HepG2 (cell line): ENCODE measurements at regions not wholly inside any gene's neighbourhood (a gene's known extent, or its start where the extent isn't known, plus 50 kb on each side); places are given as distances from the start of the nearest gene placed in this dataset.

ENCODE experiments used
- ATAC-seq: fragments of 200-7000 bp; cut with Tn5 transposase; 3 replicates; pipeline ENCODE4 v1.9.1; 2020; ENCODE audit warnings: mild to moderate bottlenecking, moderate library complexity
- BruUV-seq: library from RNA; stranded (reverse); fragments of 400-500 nt; replicated peaks from 2 replicates; lab custom pipeline; 2021; lab: Mats Ljungman, UMichigan
- CTCF ChIA-PET: fragments of 300-600 bp; formaldehyde crosslinking; extraction: SDS; loops from one replicate; lab custom pipeline; 2021; ENCODE audit warnings: low total read pairs, inconsistent platforms, low intra/inter-chr PET ratio; lab: Yijun Ruan, JAX
- POLR2A ChIA-PET: fragments of 350-600 bp; sonication (Branson Sonifier 250); formaldehyde crosslinking; loops from one replicate; lab custom pipeline; 2020; ENCODE audit warnings: antibody characterized with exemption, inconsistent platforms; lab: Yijun Ruan, JAX
- DNase-seq: peaks from one replicate; pipeline ENCODE4 v3.0.0-alpha.2; 2015; ENCODE audit warnings: low spot score
- FAIRE-seq: peaks from 3 replicates; lab custom pipeline; 2011; peaks lifted over from hg19 to GRCh38; lab: Jason Lieb, UNC
- H2AFZ ChIP-seq: one replicate; pipeline ENCODE4 v1.6.1; 2011; ENCODE audit warnings: low read length, inconsistent platforms
- H3K27ac ChIP-seq: fragments of 300-600 bp; 3 replicates; pipeline ENCODE4 v1.8.0; 2011; ENCODE audit warnings: mixed run types, mild to moderate bottlenecking, mixed read lengths, low read length, inconsistent platforms; ENCODE audit not compliant: insufficient read depth; ENCODE audit errors: extremely low read length
- H3K27me3 ChIP-seq, 2 experiments: fragments of 200-600 bp in 1 of 2; 2 replicates in 1 of 2; 3 replicates in 1 of 2; pipeline versions ENCODE4 v1.6.0 to v1.8.0; 2011; ENCODE audit warnings: low read length in 2 of 2, mild to moderate bottlenecking in 2 of 2, moderate library complexity in 2 of 2, inconsistent platforms in 1 of 2; ENCODE audit not compliant: insufficient read depth in 2 of 2, control insufficient read depth in 1 of 2
- H3K36me3 ChIP-seq, 2 experiments: fragments of 200-600 bp in 1 of 2; replicated peaks in 1 of 2; 2 replicates in 1 of 2; 3 replicates in 1 of 2; pipeline versions ENCODE4 v1.5.1 to v1.8.0; 2011; ENCODE audit warnings: low read length in 2 of 2, inconsistent platforms in 1 of 2; ENCODE audit not compliant: insufficient read depth in 2 of 2, control insufficient read depth in 1 of 2
- H3K4me1 ChIP-seq: 2 replicates; pipeline ENCODE4 v1.5.1; 2012; ENCODE audit warnings: low read length, inconsistent platforms; ENCODE audit not compliant: insufficient read depth
- H3K4me2 ChIP-seq: 2 replicates; pipeline ENCODE4 v1.6.0; 2011; ENCODE audit warnings: low read depth, low read length, inconsistent platforms
- H3K4me3 ChIP-seq, 3 experiments: fragments of 200-600 bp in 1 of 3; sonication (generic), shearing (Covaris generic) in 1 of 3; replicated peaks in 1 of 3; 2 replicates each; pipeline ENCODE4 v1.5.1; 2011 to 2016; ENCODE audit warnings: low read length in 3 of 3, inconsistent platforms in 2 of 3, low read depth in 2 of 3, mild to moderate bottlenecking in 2 of 3, control low read depth in 1 of 3, mixed read lengths in 1 of 3; ENCODE audit not compliant: insufficient read depth in 1 of 3
- H3K79me2 ChIP-seq: one replicate; pipeline ENCODE4 v1.6.1; 2011; ENCODE audit warnings: low read length, inconsistent platforms; ENCODE audit not compliant: insufficient read depth
- H3K9ac ChIP-seq: 2 replicates; pipeline ENCODE4 v1.6.0; 2011; ENCODE audit warnings: mild to moderate bottlenecking, low read depth, low read length, inconsistent platforms; ENCODE audit not compliant: insufficient read depth
- H3K9me3 ChIP-seq: 2 replicates; pipeline ENCODE4 v1.5.1; 2012; ENCODE audit warnings: mild to moderate bottlenecking, low read length
- H4K20me1 ChIP-seq: 2 replicates; pipeline ENCODE4 v1.6.0; 2011; ENCODE audit warnings: inconsistent platforms, mild to moderate bottlenecking, low read length, moderate library complexity; ENCODE audit not compliant: insufficient read depth
- ATF2 ChIP-seq: sonication (generic); formaldehyde crosslinking; IDR thresholded peaks from 2 replicates; pipeline ENCODE4 v1.4.0; 2020; ENCODE audit warnings: missing genetic modification reagents
- CREB1 ChIP-seq, 2 experiments: fragments of 450-650 bp in 1 of 2; IDR thresholded peaks; 2 replicates each; pipeline ENCODE4 v1.6.1; 2016 to 2017; ENCODE audit warnings: control low read depth in 1 of 2, mild to moderate bottlenecking in 1 of 2, missing compliant biosample characterization in 1 of 2, missing genetic modification characterization in 1 of 2
- ELF1 ChIP-seq: sonication (generic); formaldehyde crosslinking; IDR thresholded peaks from 2 replicates; pipeline ENCODE4 v1.4.0; 2020; ENCODE audit warnings: missing genetic modification reagents
- GATA4 ChIP-seq: sonication (generic); IDR thresholded peaks from 2 replicates; pipeline ENCODE4 v1.6.1; 2016; ENCODE audit warnings: antibody characterized with exemption, low read depth, borderline replicate concordance
- KDM5B ChIP-seq: sonication (generic); formaldehyde crosslinking; IDR thresholded peaks from 2 replicates; pipeline ENCODE4 v1.4.0; 2020; ENCODE audit warnings: missing genetic modification reagents, mild to moderate bottlenecking, borderline replicate concordance
- NFIB ChIP-seq: sonication (generic); formaldehyde crosslinking; IDR thresholded peaks from 2 replicates; pipeline ENCODE4 v1.9.0; 2021; ENCODE audit warnings: missing genetic modification reagents, mild to moderate bottlenecking, borderline replicate concordance
- PITX1 ChIP-seq: sonication (generic); formaldehyde crosslinking; IDR thresholded peaks from 2 replicates; pipeline ENCODE4 v1.5.1; 2020; ENCODE audit warnings: mild to moderate bottlenecking, missing genetic modification reagents
- XBP1 ChIP-seq: sonication (generic); formaldehyde crosslinking; IDR thresholded peaks from 2 replicates; pipeline ENCODE4 v1.5.0; 2020; ENCODE audit warnings: missing genetic modification reagents
- ZC3H4 ChIP-seq: sonication (generic); formaldehyde crosslinking; IDR thresholded peaks from 2 replicates; pipeline ENCODE4 v1.4.0; 2020; ENCODE audit warnings: missing genetic modification reagents, borderline replicate concordance
- ZKSCAN1 ChIP-seq: fragments of 150-350 bp; IDR thresholded peaks from 2 replicates; pipeline ENCODE4 v1.6.1; 2014; ENCODE audit warnings: low read length
- WGBS: methylation state at CpG from one replicate; pipeline ENCODE4 v1.1.6; 2017; ENCODE audit warnings: low lambda C conversion rate; 5-methylcytosine and 5-hydroxymethylcytosine counted together
- in situ Hi-C: cut with HindIII; loops from 2 replicates; pipeline ENCODE4 v1.10.0; 2017; ENCODE audit warnings: low pct_unique_long_range_greater_than_20kb; ENCODE audit not compliant: extremely low pct_ligation_motif_present
- intact Hi-C: fragments of 100-400 bp; cut with micrococcal nuclease; formaldehyde crosslinking; loops from one replicate; pipeline ENCODE4 v1.10.0; 2022; ENCODE audit not compliant: unreplicated experiment

GRCh38 chr4:117900832-117901231, 133.5 kb upstream of the NDST3 start:
- in situ Hi-C loops, result no loop called here
- no peaks in the 10 kb centered on the region for H3K27me3 ChIP-seq
- no peaks in the 10 kb centered on the region for H4K20me1 ChIP-seq
- H3K27ac ChIP-seq, result no peak overlapping the region
- no peak overlapping the region for H3K4me2 ChIP-seq
- BruUV-seq, result no TSS peak
- TF ChIP-seq ATF2, result no peak
- TF ChIP-seq CREB1 (IDR thresholded peaks at IDR 0.05), result no peak
- no peak for TF ChIP-seq CREB1 (CRISPR knock-in tag; IDR thresholded peaks at IDR 0.05)
- no peak for TF ChIP-seq NFIB (CRISPR knock-in tag)
- TF ChIP-seq ELF1 (CRISPR knock-in tag), result no peak
- no peak for TF ChIP-seq XBP1 (CRISPR knock-in tag)
- no peak for TF ChIP-seq ZC3H4 (CRISPR knock-in tag)
- no peak for TF ChIP-seq GATA4
- TF ChIP-seq KDM5B (CRISPR knock-in tag), result no peak
- TF ChIP-seq ZKSCAN1, result no peak
- TF ChIP-seq PITX1 (CRISPR knock-in tag), result no peak
- TF ChIP-seq, all 625 proteins: peak for 0
- ChIA-PET CTCF (no interaction called here), POLR2A (no interaction called here)
- H3K36me3 ChIP-seq, result no peaks in the 10 kb centered on the region
- DNase-seq (no peak), ATAC-seq (no peak), FAIRE-seq (no peak)
- H3K4me3 ChIP-seq, result no peak overlapping the region
- 3% methylated on average over 2 of the region's 2 CpGs for WGBS
- no peak overlapping the region for H2AFZ ChIP-seq
- no peak overlapping the region for H3K9ac ChIP-seq
- no peaks in the 10 kb centered on the region for H3K79me2 ChIP-seq
- H3K9me3 ChIP-seq, result no peaks in the 10 kb centered on the region
- H3K4me1 ChIP-seq, result no peaks in the 10 kb centered on the region
- intact Hi-C loops, result no loop called here
